ENCODE measurements at regions not wholly inside any gene's neighbourhood (a gene's known extent, or its start where the extent isn't known, plus 50 kb on each side); places are given as distances from the start of the nearest gene placed in this dataset.

- Histone ChIP-seq H3K27ac (replicated peaks) (no peak overlapping the region), H3K4me1 (no peaks in the 10 kb centered on the region), H3K9me3 (replicated peaks) (no peaks in the 10 kb centered on the region), H3K4me3 (no peak overlapping the region), H3K36me3 (no peaks in the 10 kb centered on the region), H3K27me3 (ENCODE audit: low read depth) (peaks cover 9% of the 10 kb centered on the region)
- intact Hi-C loops (cut with micrococcal nuclease): no loop called here
- DNase-seq: no peak
- TF ChIP-seq CTCF (IDR thresholded peaks at IDR 0.05; ENCODE audit: borderline replicate concordance): no peak
Measured at GRCh38 chr17:13704333-13704732, 102.6 kb upstream of the HS3ST3A1 start.

DNA sequence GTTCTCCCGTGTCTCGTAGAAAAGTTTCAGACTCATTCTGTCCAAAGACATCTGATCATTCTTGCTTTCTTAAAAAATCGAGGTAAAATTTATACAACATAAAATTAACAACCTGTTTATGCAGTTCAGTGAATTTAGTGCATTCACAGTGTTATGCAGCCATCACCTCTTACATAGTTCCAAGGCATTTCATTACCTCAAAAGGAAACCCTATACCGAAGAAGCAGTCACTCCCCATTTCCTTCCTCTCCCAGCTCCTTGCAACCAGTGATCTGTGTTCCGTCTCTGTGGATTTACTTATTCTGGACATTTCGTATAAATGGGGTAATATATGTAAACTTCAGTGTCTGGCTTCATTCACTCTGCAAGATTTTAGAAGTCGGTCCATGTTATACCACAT, 103.5 kb upstream of the HS3ST3A1 start:
- H3K36me3 ChIP-seq: no peaks in the 10 kb centered on the region
- intact Hi-C loops (cut with micrococcal nuclease): no loop called here
- TF ChIP-seq CTCF (IDR thresholded peaks at IDR 0.05; ENCODE audit: borderline replicate concordance): no peak
- no peak overlapping the region for H3K27ac ChIP-seq (replicated peaks)
- no peak for DNase-seq
- no peaks in the 10 kb centered on the region for H3K4me1 ChIP-seq
- no peaks in the 10 kb centered on the region for H3K27me3 ChIP-seq (ENCODE audit: low read depth)
- H3K9me3 ChIP-seq (replicated peaks): no peaks in the 10 kb centered on the region
- no peak overlapping the region for H3K4me3 ChIP-seq

DNA sequence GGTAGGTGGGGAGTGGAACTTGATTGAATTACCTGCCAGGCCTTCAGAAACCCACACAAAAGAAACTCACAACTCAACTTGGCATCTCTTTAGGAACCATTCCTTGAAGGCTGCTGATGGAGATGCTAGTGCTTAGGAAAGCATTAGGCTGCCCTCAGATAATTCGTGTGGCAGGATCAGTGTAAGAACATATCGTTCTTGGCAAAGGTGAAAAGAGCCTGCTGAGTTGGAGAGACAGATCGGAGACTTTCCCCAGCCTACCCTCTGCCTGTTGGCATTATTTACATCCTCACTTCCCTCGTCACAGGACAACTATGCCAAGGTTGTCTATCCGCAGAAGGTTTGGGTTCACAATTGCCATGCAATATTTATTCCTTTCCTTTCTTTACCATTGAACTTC, 120.0 kb upstream of the HS3ST3A1 start:
- Histone ChIP-seq H3K27ac (replicated peaks) (no peak overlapping the region), H3K9me3 (replicated peaks) (no peaks in the 10 kb centered on the region), H3K4me3 (no peak overlapping the region), H3K4me1 (no peaks in the 10 kb centered on the region), H3K36me3 (no peaks in the 10 kb centered on the region), H3K27me3 (ENCODE audit: low read depth) (no peaks in the 10 kb centered on the region)
- TF ChIP-seq CTCF (IDR thresholded peaks at IDR 0.05; ENCODE audit: borderline replicate concordance): no peak
- DNase-seq: no peak
- intact Hi-C loops (cut with micrococcal nuclease): no loop called here

GRCh38 chr17:13725288-13725990, 123.7 kb upstream of the HS3ST3A1 start:
- no peak overlapping the region for H3K27ac ChIP-seq (replicated peaks)
- H3K27me3 ChIP-seq (ENCODE audit: low read depth): no peaks in the 10 kb centered on the region
- H3K4me3 ChIP-seq: no peak overlapping the region
- no peaks in the 10 kb centered on the region for H3K4me1 ChIP-seq
- H3K9me3 ChIP-seq (replicated peaks): no peaks in the 10 kb centered on the region
- no peaks in the 10 kb centered on the region for H3K36me3 ChIP-seq
- intact Hi-C loops (cut with micrococcal nuclease): no loop called here
- TF ChIP-seq CTCF (IDR thresholded peaks at IDR 0.05; ENCODE audit: borderline replicate concordance): no peak
- DNase-seq: no peak

- no peak for TF ChIP-seq CTCF (IDR thresholded peaks at IDR 0.05; ENCODE audit: borderline replicate concordance)
- no peak for DNase-seq
Measured at GRCh38 chr17:13727441-13728171, 125.9 kb upstream of the HS3ST3A1 start.

More at GRCh38 chr17:13727441-13728171, 125.9 kb upstream of the HS3ST3A1 start:
- Histone ChIP-seq H3K4me1 (no peaks in the 10 kb centered on the region), H3K36me3 (no peaks in the 10 kb centered on the region), H3K27ac (replicated peaks) (no peak overlapping the region), H3K27me3 (ENCODE audit: low read depth) (no peaks in the 10 kb centered on the region), H3K4me3 (no peak overlapping the region), H3K9me3 (replicated peaks) (no peaks in the 10 kb centered on the region)
- intact Hi-C loops (cut with micrococcal nuclease): no loop called here
